ENCODE measurements at regions not wholly inside any gene's neighbourhood (a gene's known extent, or its start where the extent isn't known, plus 50 kb on each side); places are given as distances from the start of the nearest gene placed in this dataset.

GRCh38 chr5:115418788-115419187 is 122.3 kb upstream of the CCDC112 start:
- TF ChIP-seq CTCF (conservative IDR thresholded peaks at IDR 0.05; ENCODE audit: low read depth, low read length) (no peak), EZH2 (IDR thresholded peaks at IDR 0.05; ENCODE audit: low read length, unreplicated experiment) (no peak), EZH2phosphoT487 (IDR thresholded peaks at IDR 0.05; ENCODE audit: borderline replicate concordance, low read length) (no peak)
